ENCODE measurements at regions not wholly inside any gene's neighbourhood (a gene's known extent, or its start where the extent isn't known, plus 50 kb on each side); places are given as distances from the start of the nearest gene placed in this dataset.

- TF ChIP-seq GATA2 (IDR thresholded peaks at IDR 0.05; ENCODE audit: low read depth, low read length), result no peak
- no peak for TF ChIP-seq GATA3 (IDR thresholded peaks at IDR 0.05; ENCODE audit: low read depth, low read length)
These were observed 375.9 kb downstream of the NXPH1 start for GRCh38 chr7:8809320-8809719.

GRCh38 chr7:8817448-8818036, 384.1 kb downstream of the NXPH1 start:
- TF ChIP-seq GATA2 (IDR thresholded peaks at IDR 0.05; ENCODE audit: low read depth, low read length), result no peak
- TF ChIP-seq GATA3 (IDR thresholded peaks at IDR 0.05; ENCODE audit: low read depth, low read length), result no peak

- TF ChIP-seq GATA2 (IDR thresholded peaks at IDR 0.05; ENCODE audit: low read depth, low read length) (0 out of 2 replicates have a peak, but pooled peaks have one; percentile 10), GATA3 (IDR thresholded peaks at IDR 0.05; ENCODE audit: low read depth, low read length) (no peak)
These were observed 385.0 kb downstream of the NXPH1 start for GRCh38 chr7:8818406-8818805.

GRCh38 chr7:8822595-8822994, 389.2 kb downstream of the NXPH1 start:
- TF ChIP-seq GATA2 (IDR thresholded peaks at IDR 0.05; ENCODE audit: low read depth, low read length), result no peak
- TF ChIP-seq GATA3 (IDR thresholded peaks at IDR 0.05; ENCODE audit: low read depth, low read length), result no peak

GRCh38 chr7:8823486-8823885, 390.1 kb downstream of the NXPH1 start:
- no peak for TF ChIP-seq GATA3 (IDR thresholded peaks at IDR 0.05; ENCODE audit: low read depth, low read length)
- TF ChIP-seq GATA2 (IDR thresholded peaks at IDR 0.05; ENCODE audit: low read depth, low read length), result no peak

- TF ChIP-seq GATA3 (IDR thresholded peaks at IDR 0.05; ENCODE audit: low read depth, low read length) (no peak), GATA2 (IDR thresholded peaks at IDR 0.05; ENCODE audit: low read depth, low read length) (no peak)
These were observed 393.9 kb downstream of the NXPH1 start for GRCh38 chr7:8827329-8827728.

- TF ChIP-seq GATA3 (IDR thresholded peaks at IDR 0.05; ENCODE audit: low read depth, low read length) (no peak), GATA2 (IDR thresholded peaks at IDR 0.05; ENCODE audit: low read depth, low read length) (no peak)
These were observed 395.7 kb downstream of the NXPH1 start for GRCh38 chr7:8829100-8829499.

- TF ChIP-seq GATA3 (IDR thresholded peaks at IDR 0.05; ENCODE audit: low read depth, low read length) (no peak), GATA2 (IDR thresholded peaks at IDR 0.05; ENCODE audit: low read depth, low read length) (no peak)
These were observed 398.0 kb downstream of the NXPH1 start for GRCh38 chr7:8831376-8831775.

GRCh38 chr7:8833355-8833754, 399.9 kb downstream of the NXPH1 start:
- TF ChIP-seq GATA3 (IDR thresholded peaks at IDR 0.05; ENCODE audit: low read depth, low read length) (no peak), GATA2 (IDR thresholded peaks at IDR 0.05; ENCODE audit: low read depth, low read length) (no peak)

- TF ChIP-seq GATA3 (IDR thresholded peaks at IDR 0.05; ENCODE audit: low read depth, low read length) (no peak), GATA2 (IDR thresholded peaks at IDR 0.05; ENCODE audit: low read depth, low read length) (no peak)
These were observed 407.8 kb downstream of the NXPH1 start for GRCh38 chr7:8841171-8841570.

GRCh38 chr7:8871716-8872115, 438.3 kb downstream of the NXPH1 start:
- TF ChIP-seq GATA3 (IDR thresholded peaks at IDR 0.05; ENCODE audit: low read depth, low read length) (no peak), GATA2 (IDR thresholded peaks at IDR 0.05; ENCODE audit: low read depth, low read length) (no peak)

- TF ChIP-seq GATA2 (IDR thresholded peaks at IDR 0.05; ENCODE audit: low read depth, low read length) (no peak), GATA3 (IDR thresholded peaks at IDR 0.05; ENCODE audit: low read depth, low read length) (no peak)
These were observed 448.5 kb downstream of the NXPH1 start for GRCh38 chr7:8881916-8882315.

- TF ChIP-seq GATA2 (IDR thresholded peaks at IDR 0.05; ENCODE audit: low read depth, low read length) (no peak), GATA3 (IDR thresholded peaks at IDR 0.05; ENCODE audit: low read depth, low read length) (no peak)
These were observed 452.1 kb downstream of the NXPH1 start for GRCh38 chr7:8885480-8886000.

GRCh38 chr7:8893775-8894174, 460.4 kb downstream of the NXPH1 start:
- TF ChIP-seq GATA2 (IDR thresholded peaks at IDR 0.05; ENCODE audit: low read depth, low read length) (no peak), GATA3 (IDR thresholded peaks at IDR 0.05; ENCODE audit: low read depth, low read length) (no peak)

GRCh38 chr7:8906396-8907075, 473.1 kb downstream of the NXPH1 start:
- TF ChIP-seq GATA3 (IDR thresholded peaks at IDR 0.05; ENCODE audit: low read depth, low read length) (no peak), GATA2 (IDR thresholded peaks at IDR 0.05; ENCODE audit: low read depth, low read length) (no peak)
